Renal cortical epithelial cell (primary cell): ENCODE measurements at regions not wholly inside any gene's neighbourhood (a gene's known extent, or its start where the extent isn't known, plus 50 kb on each side); places are given as distances from the start of the nearest gene placed in this dataset.
"Not testable (repeated sequence)": the region's sequence is repeated elsewhere in the genome, so short reads cannot be mapped to it uniquely, and the experiment has no call there.

Experiments used
- DNase-seq: peaks from one replicate; pipeline ENCODE4 v3.0.0-alpha.2; 2011; ENCODE audit warnings: low read depth

DNA sequence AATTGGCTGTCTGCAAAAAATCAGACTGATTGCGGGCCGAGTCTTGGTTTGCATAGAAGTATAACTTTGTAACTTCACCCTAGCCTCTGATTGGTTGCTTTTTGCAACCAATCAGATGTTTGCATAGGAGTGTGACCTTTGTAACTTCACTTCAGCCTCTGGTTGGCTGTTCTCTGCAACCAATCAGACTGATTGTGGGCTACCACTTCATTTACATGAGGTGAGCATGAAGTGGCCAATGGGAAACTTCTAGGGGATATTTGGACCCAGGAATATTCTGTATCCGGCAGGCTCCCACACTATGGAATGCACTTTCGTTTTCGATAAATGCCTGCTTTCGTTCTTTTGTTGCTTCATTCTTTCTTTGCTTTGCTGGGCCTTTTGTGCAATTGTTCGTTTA lies 667.7 kb downstream of the FAM133A start:
- not testable (repeated sequence) for DNase-seq

- DNase-seq: no peak
Observed at GRCh38 chrX:94361241-94361640, 687.2 kb downstream of the FAM133A start.

- no peak for DNase-seq
Observed at GRCh38 chrX:94365736-94366135, 691.7 kb downstream of the FAM133A start.

- DNase-seq: no peak
Observed at GRCh38 chrX:94366616-94367015, 692.6 kb downstream of the FAM133A start.

- no peak for DNase-seq
Observed at GRCh38 chrX:94389044-94389443, 715.0 kb downstream of the FAM133A start.

- DNase-seq: peak; percentile 4
Observed at GRCh38 chrX:94400488-94400887, 726.5 kb downstream of the FAM133A start.

- no peak for DNase-seq
Observed at GRCh38 chrX:94401426-94401825, 727.4 kb downstream of the FAM133A start.

DNA sequence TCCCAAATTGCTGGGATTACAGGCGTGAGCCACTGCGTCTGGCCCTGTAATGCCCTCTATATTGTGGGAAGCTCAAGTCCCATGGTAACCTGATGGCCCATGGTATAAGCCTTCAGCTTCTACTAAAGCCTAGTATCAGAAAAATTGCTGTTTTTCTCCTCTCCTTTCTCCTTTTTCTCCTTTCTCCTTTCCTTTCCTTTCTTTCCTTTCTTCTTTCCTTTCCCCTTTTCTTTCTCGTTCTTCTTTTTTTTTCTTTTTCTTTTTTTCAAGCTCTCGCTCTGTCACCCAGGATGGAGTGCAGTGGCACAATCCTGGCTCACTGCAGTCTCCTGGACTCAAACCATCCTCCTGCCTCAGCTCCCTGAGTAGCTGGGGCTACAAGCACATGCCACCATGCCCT lies 740.7 kb downstream of the FAM133A start:
- no peak for DNase-seq

- DNase-seq: no peak
Observed at GRCh38 chrX:94418065-94418464, 744.1 kb downstream of the FAM133A start.

GRCh38 chrX:94424456-94424855 lies 750.5 kb downstream of the FAM133A start:
- no peak for DNase-seq

- no peak for DNase-seq
Observed at GRCh38 chrX:94430091-94430490, 756.1 kb downstream of the FAM133A start.

DNA sequence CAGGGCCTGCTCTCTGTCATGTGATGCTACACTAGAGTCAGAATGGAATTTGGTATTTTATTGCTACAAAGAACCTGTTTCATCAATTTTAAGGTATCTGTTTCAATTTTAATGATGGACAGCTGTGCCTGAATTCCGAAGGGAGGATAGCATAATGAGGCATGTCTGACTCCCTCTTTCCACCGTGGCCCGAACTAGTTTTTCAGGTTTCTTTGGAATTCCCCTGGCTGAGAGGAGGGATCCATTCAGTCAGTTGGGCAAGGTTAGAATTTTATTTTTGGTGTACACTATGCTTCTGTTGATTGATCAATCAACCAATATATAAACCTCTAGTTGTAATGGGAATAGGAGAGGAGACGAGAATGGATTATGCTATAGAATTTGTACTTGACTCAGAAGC lies 761.8 kb downstream of the FAM133A start:
- no peak for DNase-seq

- no peak for DNase-seq
Observed at GRCh38 chrX:94454159-94454558, 780.2 kb downstream of the FAM133A start.

DNA sequence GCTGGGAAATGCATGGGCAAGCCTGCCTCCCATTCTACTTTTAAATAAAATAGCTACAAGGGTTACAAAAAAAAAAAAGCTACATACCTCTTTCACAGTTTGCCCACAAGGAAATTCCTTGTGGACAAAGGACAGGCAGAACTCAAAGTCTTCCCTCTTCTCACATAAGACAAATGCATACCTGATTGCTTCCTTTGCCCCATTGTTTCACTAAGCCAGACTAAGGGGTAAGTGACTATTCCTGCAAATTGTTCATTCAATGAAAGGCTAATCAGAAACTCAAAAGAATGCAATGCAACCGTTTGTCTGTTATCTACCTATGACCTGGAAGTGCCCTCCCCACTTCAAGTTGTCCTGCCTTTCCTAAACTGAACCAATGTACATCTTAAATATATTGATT lies 780.6 kb downstream of the FAM133A start:
- DNase-seq: no peak

DNA sequence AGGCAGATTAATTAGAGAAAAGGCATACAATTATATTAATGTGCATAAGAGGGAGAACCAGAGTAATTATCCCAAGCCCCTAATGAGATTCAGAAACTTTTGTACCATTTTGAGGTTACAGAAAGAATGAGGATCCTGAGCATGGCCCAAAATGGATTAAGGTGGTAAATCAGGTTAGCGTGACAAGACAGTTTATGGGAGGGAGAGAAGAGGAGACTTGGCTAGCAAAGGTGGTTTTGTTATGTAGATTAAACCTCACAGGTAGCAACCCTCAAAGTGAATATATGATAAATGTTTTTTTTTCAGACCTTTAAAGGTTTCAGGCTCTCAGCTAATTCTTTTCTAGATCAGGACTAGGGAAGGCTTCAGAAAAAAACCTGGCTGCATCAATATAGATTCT lies 781.8 kb downstream of the FAM133A start:
- DNase-seq: no peak

DNA sequence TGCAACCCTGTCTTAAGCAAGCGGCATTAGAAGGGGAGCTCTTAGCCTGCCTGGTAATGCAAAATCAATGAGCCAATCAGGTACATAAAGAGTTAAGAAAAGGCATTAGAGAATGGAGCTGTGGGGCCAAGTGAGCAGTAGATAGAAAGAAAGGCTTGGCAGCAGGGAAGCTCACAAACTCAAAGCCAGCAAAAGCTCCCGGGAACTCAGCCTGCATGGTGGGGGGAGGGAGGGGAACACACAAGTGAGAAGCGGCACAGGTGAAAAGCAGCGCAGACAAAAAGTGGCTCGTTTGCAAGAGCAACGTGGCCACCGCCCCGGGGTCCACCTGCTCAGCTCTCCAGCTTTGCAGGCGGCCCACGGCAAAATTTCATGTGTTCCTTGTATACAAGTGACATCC lies 818.5 kb downstream of the FAM133A start:
- no peak for DNase-seq

DNA sequence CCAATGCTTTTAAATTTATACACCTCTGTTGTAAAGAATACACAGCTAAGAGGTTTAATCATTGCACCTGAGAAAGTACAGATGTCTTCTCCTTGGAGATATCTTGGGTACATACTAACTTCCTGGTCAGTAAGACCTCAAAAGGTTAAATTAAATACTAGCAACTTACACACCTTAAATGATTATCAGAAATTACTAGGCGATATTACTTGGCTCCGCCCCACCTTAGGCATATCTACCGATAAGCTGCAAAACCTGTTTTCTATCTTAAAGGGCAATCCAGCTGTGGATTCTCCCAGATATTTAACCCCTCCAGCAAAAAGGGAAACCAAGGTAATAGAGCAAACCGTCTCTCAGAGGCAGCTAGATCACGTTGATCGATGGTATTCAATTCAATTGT lies 819.4 kb downstream of the FAM133A start:
- DNase-seq: no peak

- no peak for DNase-seq
Observed at GRCh38 chrX:94511564-94511963, 837.6 kb downstream of the FAM133A start.

DNA sequence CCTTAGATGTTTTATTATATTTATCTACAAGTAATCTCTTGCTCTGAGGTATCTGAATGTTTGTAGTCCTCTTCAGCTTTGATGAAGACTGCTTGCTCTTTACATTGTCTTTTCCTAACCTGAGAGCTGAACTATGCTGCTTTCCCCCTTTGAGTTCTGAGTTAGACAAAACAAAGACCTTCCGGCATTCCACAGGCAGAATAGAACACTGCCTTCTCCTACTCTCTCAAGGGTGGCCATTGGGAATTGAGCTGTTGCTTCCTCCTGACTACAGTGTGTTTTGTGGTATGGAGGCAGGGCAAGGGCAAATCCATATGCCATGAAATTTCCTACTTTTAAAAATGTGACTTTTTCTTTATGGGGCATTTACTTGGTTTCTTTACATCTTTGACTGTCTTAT lies 841.0 kb downstream of the FAM133A start:
- no peak for DNase-seq

GRCh38 chrX:94524867-94525266 lies 850.9 kb downstream of the FAM133A start:
- DNase-seq: no peak

GRCh38 chrX:94545722-94546121 lies 871.7 kb downstream of the FAM133A start:
- DNase-seq: no peak

- DNase-seq: no peak
Observed at GRCh38 chrX:94551831-94552230, 877.8 kb downstream of the FAM133A start.

DNA sequence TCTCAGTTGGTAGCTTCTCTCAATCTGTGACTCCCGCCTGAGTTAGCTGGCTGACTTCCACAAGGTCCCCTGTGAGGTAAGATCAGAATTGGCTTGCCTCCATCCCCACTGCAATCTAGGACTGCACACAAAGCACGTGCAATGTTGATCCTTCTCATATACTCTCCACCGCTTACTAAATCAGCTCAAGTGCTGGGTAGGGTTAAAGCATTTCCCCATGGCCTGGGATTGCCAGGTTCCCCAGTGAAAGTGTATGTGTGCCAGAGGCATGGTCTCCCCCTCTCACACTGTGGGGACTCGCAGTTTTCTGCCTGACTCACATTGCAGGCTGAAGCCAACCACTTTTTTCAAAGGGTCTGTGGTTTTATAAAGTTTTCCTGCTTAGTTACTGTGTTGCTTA lies 886.9 kb downstream of the FAM133A start:
- DNase-seq: no peak

GRCh38 chrX:94576367-94577004 lies 902.5 kb downstream of the FAM133A start:
- no peak for DNase-seq
